Fibroblast of skin of abdomen (primary cell): ENCODE measurements at regions not wholly inside any gene's neighbourhood (a gene's known extent, or its start where the extent isn't known, plus 50 kb on each side); places are given as distances from the start of the nearest gene placed in this dataset.
"Not testable (repeated sequence)": the region's sequence is repeated elsewhere in the genome, so short reads cannot be mapped to it uniquely, and the experiment has no call there.

ENCODE experiments used
- DNase-seq: peaks from one replicate; pipeline ENCODE4 v3.0.0-alpha.2; 2013

GRCh38 chr1:98325646-98326440, 335.7 kb upstream of the SNX7 start:
- peak; percentile 87 for DNase-seq

- DNase-seq, result peak; percentile 98
Observed at GRCh38 chr1:98323906-98324358, 337.6 kb upstream of the SNX7 start.

- peak; percentile 84 for DNase-seq
Observed at GRCh38 chr1:98323388-98323787, 338.1 kb upstream of the SNX7 start.

- peak; percentile 74 for DNase-seq
Observed at GRCh38 chr1:98322966-98323365, 338.6 kb upstream of the SNX7 start.

- no peak for DNase-seq
Observed at GRCh38 chr1:98322086-98322485, 339.4 kb upstream of the SNX7 start.

GRCh38 chr1:98321191-98321590, 340.3 kb upstream of the SNX7 start:
- DNase-seq, result no peak

GRCh38 chr1:98316286-98316905, 345.1 kb upstream of the SNX7 start:
- peak; percentile 79 for DNase-seq

GRCh38 chr1:98315309-98315708, 346.2 kb upstream of the SNX7 start:
- DNase-seq, result peak; percentile 66

GRCh38 chr1:98314601-98315000, 346.9 kb upstream of the SNX7 start:
- no peak for DNase-seq

- DNase-seq, result no peak
Observed at GRCh38 chr1:98306517-98307089, 354.9 kb upstream of the SNX7 start.

- no peak for DNase-seq
Observed at GRCh38 chr1:98305362-98305761, 356.2 kb upstream of the SNX7 start.

- DNase-seq, result no peak
Observed at GRCh38 chr1:98304888-98305287, 356.6 kb upstream of the SNX7 start.

- DNase-seq, result no peak
Observed at GRCh38 chr1:98299861-98300260, 361.7 kb upstream of the SNX7 start.

- no peak for DNase-seq
Observed at GRCh38 chr1:98299313-98299712, 362.2 kb upstream of the SNX7 start.

- no peak for DNase-seq
Observed at GRCh38 chr1:98298319-98298718, 363.2 kb upstream of the SNX7 start.

- no peak for DNase-seq
Observed at GRCh38 chr1:98296681-98297080, 364.8 kb upstream of the SNX7 start.

- DNase-seq, result no peak
Observed at GRCh38 chr1:98294127-98294526, 367.4 kb upstream of the SNX7 start.

- no peak for DNase-seq
Observed at GRCh38 chr1:98292994-98293393, 368.5 kb upstream of the SNX7 start.

- no peak for DNase-seq
Observed at GRCh38 chr1:98289311-98289710, 368.5 kb upstream of the DPYD start.

GRCh38 chr1:98288494-98288893, 367.7 kb upstream of the DPYD start:
- no peak for DNase-seq

- no peak for DNase-seq
Observed at GRCh38 chr1:98287626-98288025, 366.8 kb upstream of the DPYD start.

- DNase-seq, result no peak
Observed at GRCh38 chr1:98286656-98287055, 365.8 kb upstream of the DPYD start.

- DNase-seq, result not testable (repeated sequence)
Observed at GRCh38 chr1:98285286-98285685, 364.5 kb upstream of the DPYD start.

GRCh38 chr1:98280049-98280448, 359.2 kb upstream of the DPYD start:
- no peak for DNase-seq
